Neuronal stem cell (in vitro differentiated cells): ENCODE measurements at regions not wholly inside any gene's neighbourhood (a gene's known extent, or its start where the extent isn't known, plus 50 kb on each side); places are given as distances from the start of the nearest gene placed in this dataset. TPM values are rescaled to one million over a fixed set of nuclear protein-coding genes. Genes with fewer than 3 reads are reported as not detected.

Experiments
- DNase-seq: peaks from one replicate; pipeline ENCODE4 v3.0.0-alpha.2; 2013; ENCODE audit warnings: low spot score
- H2AFZ ChIP-seq: one replicate; pipeline ENCODE4 v1.6.1; 2013; ENCODE audit warnings: mild to moderate bottlenecking, low read length, inconsistent platforms
- H2AK5ac ChIP-seq: 2 replicates; pipeline ENCODE4 v1.6.1; 2013; ENCODE audit warnings: low read depth, mild to moderate bottlenecking, inconsistent platforms, low read length, moderate library complexity, mixed read lengths
- H2BK120ac ChIP-seq: 2 replicates; pipeline ENCODE4 v1.6.1; 2013; ENCODE audit warnings: low read depth, mild to moderate bottlenecking, inconsistent platforms, low read length, moderate library complexity, mixed read lengths
- H2BK12ac ChIP-seq: one replicate; pipeline ENCODE4 v1.6.1; 2013; ENCODE audit warnings: low read length, inconsistent platforms
- H2BK15ac ChIP-seq: 2 replicates; pipeline ENCODE4 v1.6.1; 2013; ENCODE audit warnings: mild to moderate bottlenecking, low read length, inconsistent platforms, mixed read lengths
- H2BK5ac ChIP-seq: one replicate; pipeline ENCODE4 v1.6.1; 2013; ENCODE audit warnings: inconsistent platforms, mild to moderate bottlenecking, low read length, moderate library complexity
- H3K14ac ChIP-seq: one replicate; pipeline ENCODE4 v1.6.1; 2013; ENCODE audit warnings: low read length, inconsistent platforms
- H3K18ac ChIP-seq: 2 replicates; pipeline ENCODE4 v1.6.1; 2013; ENCODE audit warnings: low read length, inconsistent platforms
- H3K23ac ChIP-seq: 2 replicates; pipeline ENCODE4 v1.6.1; 2013; ENCODE audit warnings: low read depth, mild to moderate bottlenecking, mixed read lengths, low read length, inconsistent platforms; ENCODE audit not compliant: poor library complexity
- H3K27ac ChIP-seq: replicated peaks from 3 replicates; pipeline ENCODE4 v1.5.1; 2013; ENCODE audit warnings: low read length, inconsistent platforms
- H3K27me3 ChIP-seq, 3 experiments: 2 replicates each; pipeline ENCODE4 v1.6.1; 2013; ENCODE audit warnings: low read length in 3 of 3, mild to moderate bottlenecking in 2 of 3, inconsistent platforms in 1 of 3, low read depth in 1 of 3, mixed read lengths in 1 of 3, moderate library complexity in 1 of 3; ENCODE audit not compliant: control insufficient read depth in 3 of 3, insufficient read depth in 3 of 3
- H3K36me3 ChIP-seq, 2 donors: replicated peaks in 1 of 2; 2 replicates each; pipeline ENCODE4 v1.6.1; 2013; ENCODE audit warnings: low read length in 2 of 2; ENCODE audit not compliant: control insufficient read depth in 2 of 2, insufficient read depth in 2 of 2
- H3K4ac ChIP-seq: 2 replicates; pipeline ENCODE4 v1.6.1; 2013; ENCODE audit warnings: inconsistent platforms, mild to moderate bottlenecking, low read length, moderate library complexity
- H3K4me1 ChIP-seq, 2 donors: 1 replicate in 1 of 2; 2 replicates in 1 of 2; pipeline ENCODE4 v1.6.1; 2013; ENCODE audit warnings: low read length in 2 of 2, low read depth in 1 of 2; ENCODE audit not compliant: control insufficient read depth in 2 of 2, insufficient read depth in 1 of 2
- H3K4me2 ChIP-seq: one replicate; pipeline ENCODE4 v1.6.1; 2013; ENCODE audit warnings: mild to moderate bottlenecking, low read length, inconsistent platforms; ENCODE audit not compliant: insufficient read depth, poor library complexity, severe bottlenecking
- H3K4me3 ChIP-seq, 2 donors: 2 replicates each; pipeline ENCODE4 v1.5.1; 2013; ENCODE audit warnings: low read length in 2 of 2, mild to moderate bottlenecking in 2 of 2, inconsistent platforms in 1 of 2, moderate library complexity in 1 of 2
- H3K79me1 ChIP-seq: one replicate; pipeline ENCODE4 v1.6.1; 2013; ENCODE audit warnings: low read depth, mild to moderate bottlenecking, inconsistent platforms, low read length, moderate library complexity
- H3K9ac ChIP-seq: one replicate; pipeline ENCODE4 v1.6.1; 2013; ENCODE audit warnings: mild to moderate bottlenecking, low read depth, low read length, inconsistent platforms; ENCODE audit not compliant: poor library complexity
- H3K9me3 ChIP-seq, 2 donors: replicated peaks in 1 of 2; 2 replicates each; pipeline versions ENCODE3 to v1.6.1; 2013; ENCODE audit warnings: low read length in 2 of 2, mild to moderate bottlenecking in 2 of 2, inconsistent platforms in 1 of 2, low read depth in 1 of 2, mixed read lengths in 1 of 2, moderate library complexity in 1 of 2; ENCODE audit not compliant: control insufficient read depth in 2 of 2, insufficient read depth in 1 of 2
- H4K8ac ChIP-seq: one replicate; pipeline ENCODE4 v1.6.1; 2013; ENCODE audit warnings: low read depth, mild to moderate bottlenecking, inconsistent platforms, low read length, moderate library complexity
- H4K91ac ChIP-seq: one replicate; pipeline ENCODE4 v1.6.1; 2013; ENCODE audit warnings: low read length, low read depth, mild to moderate bottlenecking, inconsistent platforms; ENCODE audit not compliant: poor library complexity
- WGBS, 2 donors: extraction: QIAGEN DNeasy Blood & Tissue Kit; methylation state at CpG; one replicate each; pipeline ENCODE4 v1.1.7; 2013; ENCODE audit warnings: missing lambda C conversion rate in 2 of 2, mixed read lengths in 1 of 2; ENCODE audit not compliant: insufficient read length in 2 of 2, insufficient replicate concordance in 1 of 2; ENCODE audit errors: extremely low coverage in 2 of 2; 5-methylcytosine and 5-hydroxymethylcytosine counted together
- small RNA-seq: library from polyadenylated mRNA; stranded (forward); fragments of <200 nt; extraction: miRNeasy Mini kit (QIAGEN cat#:217004); gene quantifications from one replicate; pipeline ENCODE3, GENCODE V24; 2013; ENCODE audit not compliant: insufficient read depth

DNA sequence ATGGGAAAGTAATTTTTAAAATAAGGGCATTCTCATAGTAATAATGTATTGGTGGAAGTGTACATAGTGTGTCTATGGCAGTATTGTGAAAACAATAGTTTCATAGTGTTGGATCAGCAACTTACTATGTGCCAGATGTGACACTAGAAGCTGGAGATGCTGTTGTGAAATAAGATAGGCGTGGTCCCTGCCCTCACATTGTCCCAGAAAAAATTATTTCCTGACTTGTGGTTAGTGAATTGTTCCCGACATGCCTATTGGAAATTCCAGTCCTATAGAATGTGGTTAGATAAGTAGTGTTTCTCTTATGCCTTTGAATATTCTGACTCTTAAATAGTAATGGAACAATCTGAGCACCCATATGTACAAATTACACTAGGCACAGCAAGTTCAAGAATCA lies 55.3 kb upstream of the MTAP start:
- Histone ChIP-seq H2AFZ (no peak overlapping the region), H3K79me1 (no peaks in the 10 kb centered on the region), H3K9ac (no peak overlapping the region), H2AK5ac (no peak overlapping the region), H2BK120ac (no peak overlapping the region), H3K4ac (no peak overlapping the region), H3K9me3 (no peaks in the 10 kb centered on the region), H3K27ac (no peak overlapping the region), H3K4me3 (no peak overlapping the region), H3K36me3 (no peaks in the 10 kb centered on the region), H3K4me1 (peaks cover 4 to 10% of the 10 kb centered on the region in 2 donors), H3K23ac (no peak overlapping the region), H2BK12ac (no peak overlapping the region), H4K8ac (no peak overlapping the region), H4K91ac (no peak overlapping the region), H2BK5ac (no peak overlapping the region), H2BK15ac (no peak overlapping the region), H3K14ac (no peak overlapping the region), H3K18ac (no peak overlapping the region), H3K27me3 (no peaks in the 10 kb centered on the region), H3K4me2 (no peak overlapping the region)
- no peak for DNase-seq
- WGBS, 2 donors, result no CpG with 5 or more reads among the region's 2 CpGs

DNA sequence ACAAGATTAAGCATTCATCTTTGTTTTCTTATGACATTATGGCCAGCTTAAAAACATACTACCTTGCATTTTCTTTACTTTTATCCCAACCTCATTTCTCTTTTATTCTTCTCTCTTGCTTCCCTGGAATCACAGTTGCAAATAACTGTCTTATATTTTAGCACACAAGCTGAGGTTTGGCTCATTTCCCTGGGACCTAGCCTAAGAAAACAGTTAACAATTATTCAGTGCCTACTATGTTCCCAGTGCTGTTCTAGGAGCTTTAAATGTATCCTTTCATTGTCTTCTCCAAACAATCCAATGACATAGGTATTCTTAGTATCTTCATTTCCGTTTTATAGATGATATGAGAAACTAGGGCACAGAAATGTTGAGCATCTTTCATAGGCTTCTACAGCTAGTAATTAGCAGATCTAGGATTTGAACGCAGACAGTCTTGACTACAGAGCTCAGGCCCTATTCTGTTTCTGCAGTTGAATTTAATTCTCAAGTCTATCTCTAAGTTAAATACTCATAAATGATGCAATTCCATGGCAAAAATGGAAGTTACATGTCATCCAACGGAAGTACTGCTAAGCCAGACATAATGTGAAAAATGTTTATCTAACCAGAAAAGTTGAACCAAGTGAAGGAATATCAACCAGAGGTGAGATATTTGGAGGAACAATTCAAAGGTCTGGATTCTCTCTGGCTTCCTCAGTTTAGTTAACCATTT lies 52.3 kb upstream of the MTAP start:
- no peak for DNase-seq
- no CpG with 5 or more reads among the region's 3 CpGs for WGBS, 2 donors
- no peak overlapping the region for H4K91ac ChIP-seq

DNA sequence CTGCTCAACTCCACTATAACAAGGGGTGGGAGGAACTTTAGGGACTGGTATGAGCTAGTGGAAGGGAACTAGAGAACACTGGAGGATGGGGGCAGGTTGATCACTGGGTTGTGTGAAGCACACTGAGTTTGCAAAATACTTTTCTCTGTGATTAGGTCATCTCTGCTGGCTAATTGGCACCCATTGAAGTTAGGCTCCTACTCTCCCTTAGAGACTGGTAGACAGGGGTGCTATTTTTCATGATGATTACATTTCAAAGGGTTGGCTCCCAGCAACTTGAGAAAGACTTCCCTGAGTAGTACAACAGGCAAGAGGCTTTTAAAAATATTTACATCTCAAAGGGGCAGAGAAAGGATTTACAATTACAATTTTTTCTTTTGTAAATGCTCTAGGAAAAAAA lies 50.4 kb upstream of the MTAP start:
- Histone ChIP-seq H3K4me2 (no peak overlapping the region), H3K79me1 (no peaks in the 10 kb centered on the region), H3K4ac (no peak overlapping the region), H2BK15ac (no peak overlapping the region), H2AFZ (peak overlapping the region; percentile 68), H3K4me1 (peaks cover 4 to 16% of the 10 kb centered on the region in 2 donors), H2AK5ac (no peak overlapping the region), H3K36me3 (no peaks in the 10 kb centered on the region), H2BK120ac (no peak overlapping the region), H3K23ac (no peak overlapping the region), H3K4me3 (no peak overlapping the region), H3K14ac (no peak overlapping the region), H3K9me3 (no peaks in the 10 kb centered on the region), H4K91ac (no peak overlapping the region), H3K27ac (no peak overlapping the region), H4K8ac (no peak overlapping the region), H2BK12ac (no peak overlapping the region), H3K18ac (no peak overlapping the region), H3K27me3 (no peaks in the 10 kb centered on the region), H2BK5ac (no peak overlapping the region), H3K9ac (no peak overlapping the region)
- peak; percentile 5 for DNase-seq

More for the DNA sequence above, 52.3 kb upstream of the MTAP start:
- no peak overlapping the region for H4K8ac ChIP-seq
- H3K9me3 ChIP-seq, result no peaks in the 10 kb centered on the region
- no peaks in the 10 kb centered on the region for H3K36me3 ChIP-seq
- no peak overlapping the region for H2BK15ac ChIP-seq
- H3K4ac ChIP-seq, result no peak overlapping the region
- H3K79me1 ChIP-seq, result no peaks in the 10 kb centered on the region
- no peak overlapping the region for H3K23ac ChIP-seq
- H3K27me3 ChIP-seq, result no peaks in the 10 kb centered on the region
- H3K27ac ChIP-seq, result no peak overlapping the region
- H3K4me2 ChIP-seq, result no peak overlapping the region
- H3K9ac ChIP-seq, result no peak overlapping the region
- H2BK12ac ChIP-seq, result no peak overlapping the region
- no peak overlapping the region for H2BK120ac ChIP-seq
- no peak overlapping the region for H2AFZ ChIP-seq
- no peak overlapping the region for H2BK5ac ChIP-seq
- H3K4me1 ChIP-seq, result peaks cover 4 to 16% of the 10 kb centered on the region in 2 donors
- no peak overlapping the region for H3K18ac ChIP-seq
- no peak overlapping the region for H3K14ac ChIP-seq
- H2AK5ac ChIP-seq, result no peak overlapping the region
- no peak overlapping the region for H3K4me3 ChIP-seq

Small RNA genes in the stretch of these regions (small RNA-seq; reads per million reads assigned to genes)
- not detected for gene RN7SL151P
